ENCODE measurements at regions not wholly inside any gene's neighbourhood (a gene's known extent, or its start where the extent isn't known, plus 50 kb on each side); places are given as distances from the start of the nearest gene placed in this dataset.

DNA sequence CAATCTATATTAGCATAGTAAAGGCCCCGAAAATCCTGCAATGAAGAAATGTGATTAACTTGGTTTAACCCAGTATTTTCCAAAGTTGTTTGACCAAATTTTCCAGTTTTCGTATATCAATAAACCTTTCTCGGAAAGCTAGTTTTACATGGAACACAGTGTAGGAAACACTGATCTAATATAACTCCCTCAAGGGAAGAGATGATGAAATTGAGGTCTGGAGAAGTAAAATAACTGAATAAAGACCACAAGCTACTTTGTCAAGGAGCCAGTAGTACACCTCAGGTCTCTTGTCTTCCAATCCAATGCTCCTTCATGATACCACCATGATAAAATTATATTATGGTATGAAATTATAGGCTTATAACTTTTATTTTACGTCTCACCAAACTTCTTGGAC lies 118.1 kb upstream of the TARS1 start (continued):
- no peak for TF ChIP-seq NANOG (IDR thresholded peaks at IDR 0.05; ENCODE audit: borderline replicate concordance)

DNA sequence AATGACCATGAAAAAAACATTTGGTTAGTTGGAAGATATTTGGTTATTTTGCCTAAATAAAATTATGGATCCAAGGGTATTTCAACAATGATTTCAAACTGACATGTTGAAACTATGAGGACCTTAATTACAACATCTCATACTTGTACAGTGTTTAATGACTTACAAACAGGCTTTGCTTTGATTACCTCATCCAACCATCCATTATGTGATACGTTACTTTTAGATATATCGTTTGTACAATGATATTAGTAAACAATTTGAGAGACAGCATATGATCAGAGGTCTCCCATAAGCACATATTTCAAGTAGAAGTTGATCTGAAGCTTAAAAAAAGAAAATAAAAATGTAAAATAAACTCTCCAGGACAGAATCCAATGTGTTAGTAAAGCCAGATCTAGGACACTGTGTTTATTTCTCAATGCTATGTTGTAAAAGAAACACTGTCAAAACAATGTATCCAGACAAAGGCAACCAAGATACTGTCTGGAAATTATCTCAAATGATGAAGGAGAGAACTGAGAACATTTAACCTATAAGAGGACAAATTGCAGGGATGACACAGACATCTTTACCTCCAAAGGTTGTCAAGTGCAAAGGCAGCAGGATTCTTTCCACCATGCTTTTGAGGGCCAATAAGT lies 116.0 kb upstream of the TARS1 start:
- Histone ChIP-seq H3K9me2 (ENCODE audit: insufficient read depth) (no peaks in the 10 kb centered on the region), H3K36me3 (ENCODE audit: insufficient read depth) (no peaks in the 10 kb centered on the region), H3K79me2 (replicated peaks; ENCODE audit: insufficient read depth) (no peaks in the 10 kb centered on the region), H2AFZ (no peak overlapping the region), H3K27ac (ENCODE audit: low read depth) (no peak overlapping the region), H3F3A (replicated peaks; ENCODE audit: low read depth) (no peaks in the 10 kb centered on the region), H3K4me1 (ENCODE audit: insufficient read depth) (no peaks in the 10 kb centered on the region), H3K4me2 (no peak overlapping the region), H3K27me3 (ENCODE audit: insufficient read depth) (no peaks in the 10 kb centered on the region), H3K4me3 (no peak overlapping the region), H4K20me1 (replicated peaks; ENCODE audit: insufficient read depth) (no peaks in the 10 kb centered on the region)
- Mint-ChIP-seq H3K4me3 (no peak overlapping the region), H3K4me1 (no peaks in the 10 kb centered on the region), H3K27ac (no peak overlapping the region), H3K9me3 (no peaks in the 10 kb centered on the region), H3K27me3 (ENCODE audit: insufficient read depth, low read depth, poor library complexity) (no peaks in the 10 kb centered on the region), H3K36me3 (ENCODE audit: low read depth) (no peaks in the 10 kb centered on the region)
- DNase-seq (ENCODE audit: low spot score): no peak
- TF ChIP-seq CTCF (conservative IDR thresholded peaks at IDR 0.05; ENCODE audit: low read depth in 2 of 2) (no peak), ZNF114 (CRISPR knock-in tag; IDR thresholded peaks at IDR 0.05) (no peak), EZH2phosphoT487 (IDR thresholded peaks at IDR 0.05; ENCODE audit: unreplicated experiment) (no peak), CREB1 (CRISPR knock-in tag; IDR thresholded peaks at IDR 0.05; ENCODE audit: low read depth) (no peak), ZNF331 (CRISPR knock-in tag; IDR thresholded peaks at IDR 0.05; ENCODE audit: low read depth) (no peak), STAT1 (IDR thresholded peaks at IDR 0.05; ENCODE audit: unreplicated experiment) (no peak), EZH2 (IDR thresholded peaks at IDR 0.05; ENCODE audit: low read depth, unreplicated experiment) (no peak), NANOG (IDR thresholded peaks at IDR 0.05; ENCODE audit: borderline replicate concordance) (no peak), JUNB (IDR thresholded peaks at IDR 0.05; ENCODE audit: unreplicated experiment) (no peak), POLR2AphosphoS5 (IDR thresholded peaks at IDR 0.05; ENCODE audit: low read depth) (no peak)
- TF ChIP-seq, protein P1, sequence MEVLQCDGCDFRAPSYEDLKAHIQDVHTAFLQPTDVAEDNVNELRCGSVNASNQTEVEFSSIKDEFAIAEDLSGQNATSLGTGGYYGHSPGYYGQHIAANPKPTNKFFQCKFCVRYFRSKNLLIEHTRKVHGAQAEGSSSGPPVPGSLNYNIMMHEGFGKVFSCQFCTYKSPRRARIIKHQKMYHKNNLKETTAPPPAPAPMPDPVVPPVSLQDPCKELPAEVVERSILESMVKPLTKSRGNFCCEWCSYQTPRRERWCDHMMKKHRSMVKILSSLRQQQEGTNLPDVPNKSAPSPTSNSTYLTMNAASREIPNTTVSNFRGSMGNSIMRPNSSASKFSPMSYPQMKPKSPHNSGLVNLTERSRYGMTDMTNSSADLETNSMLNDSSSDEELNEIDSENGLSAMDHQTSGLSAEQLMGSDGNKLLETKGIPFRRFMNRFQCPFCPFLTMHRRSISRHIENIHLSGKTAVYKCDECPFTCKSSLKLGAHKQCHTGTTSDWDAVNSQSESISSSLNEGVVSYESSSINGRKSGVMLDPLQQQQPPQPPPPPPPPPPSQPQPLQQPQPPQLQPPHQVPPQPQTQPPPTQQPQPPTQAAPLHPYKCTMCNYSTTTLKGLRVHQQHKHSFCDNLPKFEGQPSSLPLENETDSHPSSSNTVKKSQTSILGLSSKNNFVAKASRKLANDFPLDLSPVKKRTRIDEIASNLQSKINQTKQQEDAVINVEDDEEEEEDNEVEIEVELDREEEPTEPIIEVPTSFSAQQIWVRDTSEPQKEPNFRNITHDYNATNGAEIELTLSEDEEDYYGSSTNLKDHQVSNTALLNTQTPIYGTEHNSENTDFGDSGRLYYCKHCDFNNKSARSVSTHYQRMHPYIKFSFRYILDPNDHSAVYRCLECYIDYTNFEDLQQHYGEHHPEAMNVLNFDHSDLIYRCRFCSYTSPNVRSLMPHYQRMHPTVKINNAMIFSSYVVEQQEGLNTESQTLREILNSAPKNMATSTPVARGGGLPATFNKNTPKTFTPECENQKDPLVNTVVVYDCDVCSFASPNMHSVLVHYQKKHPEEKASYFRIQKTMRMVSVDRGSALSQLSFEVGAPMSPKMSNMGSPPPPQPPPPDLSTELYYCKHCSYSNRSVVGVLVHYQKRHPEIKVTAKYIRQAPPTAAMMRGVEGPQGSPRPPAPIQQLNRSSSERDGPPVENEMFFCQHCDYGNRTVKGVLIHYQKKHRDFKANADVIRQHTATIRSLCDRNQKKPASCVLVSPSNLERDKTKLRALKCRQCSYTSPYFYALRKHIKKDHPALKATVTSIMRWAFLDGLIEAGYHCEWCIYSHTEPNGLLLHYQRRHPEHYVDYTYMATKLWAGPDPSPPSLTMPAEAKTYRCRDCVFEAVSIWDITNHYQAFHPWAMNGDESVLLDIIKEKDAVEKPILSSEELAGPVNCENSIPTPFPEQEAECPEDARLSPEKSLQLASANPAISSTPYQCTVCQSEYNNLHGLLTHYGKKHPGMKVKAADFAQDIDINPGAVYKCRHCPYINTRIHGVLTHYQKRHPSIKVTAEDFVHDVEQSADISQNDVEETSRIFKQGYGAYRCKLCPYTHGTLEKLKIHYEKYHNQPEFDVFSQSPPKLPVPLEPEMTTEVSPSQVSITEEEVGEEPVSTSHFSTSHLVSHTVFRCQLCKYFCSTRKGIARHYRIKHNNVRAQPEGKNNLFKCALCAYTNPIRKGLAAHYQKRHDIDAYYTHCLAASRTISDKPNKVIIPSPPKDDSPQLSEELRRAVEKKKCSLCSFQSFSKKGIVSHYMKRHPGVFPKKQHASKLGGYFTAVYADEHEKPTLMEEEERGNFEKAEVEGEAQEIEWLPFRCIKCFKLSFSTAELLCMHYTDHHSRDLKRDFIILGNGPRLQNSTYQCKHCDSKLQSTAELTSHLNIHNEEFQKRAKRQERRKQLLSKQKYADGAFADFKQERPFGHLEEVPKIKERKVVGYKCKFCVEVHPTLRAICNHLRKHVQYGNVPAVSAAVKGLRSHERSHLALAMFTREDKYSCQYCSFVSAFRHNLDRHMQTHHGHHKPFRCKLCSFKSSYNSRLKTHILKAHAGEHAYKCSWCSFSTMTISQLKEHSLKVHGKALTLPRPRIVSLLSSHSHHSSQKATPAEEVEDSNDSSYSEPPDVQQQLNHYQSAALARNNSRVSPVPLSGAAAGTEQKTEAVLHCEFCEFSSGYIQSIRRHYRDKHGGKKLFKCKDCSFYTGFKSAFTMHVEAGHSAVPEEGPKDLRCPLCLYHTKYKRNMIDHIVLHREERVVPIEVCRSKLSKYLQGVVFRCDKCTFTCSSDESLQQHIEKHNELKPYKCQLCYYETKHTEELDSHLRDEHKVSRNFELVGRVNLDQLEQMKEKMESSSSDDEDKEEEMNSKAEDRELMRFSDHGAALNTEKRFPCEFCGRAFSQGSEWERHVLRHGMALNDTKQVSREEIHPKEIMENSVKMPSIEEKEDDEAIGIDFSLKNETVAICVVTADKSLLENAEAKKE (CRISPR knock-in tag; IDR thresholded peaks at IDR 0.05): no peak
- TF ChIP-seq, protein P2, sequence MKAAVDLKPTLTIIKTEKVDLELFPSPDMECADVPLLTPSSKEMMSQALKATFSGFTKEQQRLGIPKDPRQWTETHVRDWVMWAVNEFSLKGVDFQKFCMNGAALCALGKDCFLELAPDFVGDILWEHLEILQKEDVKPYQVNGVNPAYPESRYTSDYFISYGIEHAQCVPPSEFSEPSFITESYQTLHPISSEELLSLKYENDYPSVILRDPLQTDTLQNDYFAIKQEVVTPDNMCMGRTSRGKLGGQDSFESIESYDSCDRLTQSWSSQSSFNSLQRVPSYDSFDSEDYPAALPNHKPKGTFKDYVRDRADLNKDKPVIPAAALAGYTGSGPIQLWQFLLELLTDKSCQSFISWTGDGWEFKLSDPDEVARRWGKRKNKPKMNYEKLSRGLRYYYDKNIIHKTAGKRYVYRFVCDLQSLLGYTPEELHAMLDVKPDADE (IDR thresholded peaks at IDR 0.05): no peak
- TF ChIP-seq, protein P3, sequence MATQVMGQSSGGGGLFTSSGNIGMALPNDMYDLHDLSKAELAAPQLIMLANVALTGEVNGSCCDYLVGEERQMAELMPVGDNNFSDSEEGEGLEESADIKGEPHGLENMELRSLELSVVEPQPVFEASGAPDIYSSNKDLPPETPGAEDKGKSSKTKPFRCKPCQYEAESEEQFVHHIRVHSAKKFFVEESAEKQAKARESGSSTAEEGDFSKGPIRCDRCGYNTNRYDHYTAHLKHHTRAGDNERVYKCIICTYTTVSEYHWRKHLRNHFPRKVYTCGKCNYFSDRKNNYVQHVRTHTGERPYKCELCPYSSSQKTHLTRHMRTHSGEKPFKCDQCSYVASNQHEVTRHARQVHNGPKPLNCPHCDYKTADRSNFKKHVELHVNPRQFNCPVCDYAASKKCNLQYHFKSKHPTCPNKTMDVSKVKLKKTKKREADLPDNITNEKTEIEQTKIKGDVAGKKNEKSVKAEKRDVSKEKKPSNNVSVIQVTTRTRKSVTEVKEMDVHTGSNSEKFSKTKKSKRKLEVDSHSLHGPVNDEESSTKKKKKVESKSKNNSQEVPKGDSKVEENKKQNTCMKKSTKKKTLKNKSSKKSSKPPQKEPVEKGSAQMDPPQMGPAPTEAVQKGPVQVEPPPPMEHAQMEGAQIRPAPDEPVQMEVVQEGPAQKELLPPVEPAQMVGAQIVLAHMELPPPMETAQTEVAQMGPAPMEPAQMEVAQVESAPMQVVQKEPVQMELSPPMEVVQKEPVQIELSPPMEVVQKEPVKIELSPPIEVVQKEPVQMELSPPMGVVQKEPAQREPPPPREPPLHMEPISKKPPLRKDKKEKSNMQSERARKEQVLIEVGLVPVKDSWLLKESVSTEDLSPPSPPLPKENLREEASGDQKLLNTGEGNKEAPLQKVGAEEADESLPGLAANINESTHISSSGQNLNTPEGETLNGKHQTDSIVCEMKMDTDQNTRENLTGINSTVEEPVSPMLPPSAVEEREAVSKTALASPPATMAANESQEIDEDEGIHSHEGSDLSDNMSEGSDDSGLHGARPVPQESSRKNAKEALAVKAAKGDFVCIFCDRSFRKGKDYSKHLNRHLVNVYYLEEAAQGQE (IDR thresholded peaks at IDR 0.05; ENCODE audit: unreplicated experiment): no peak
- no peak for ATAC-seq

Data from GM23338 (cell line).